ENCODE measurements at regions not wholly inside any gene's neighbourhood (a gene's known extent, or its start where the extent isn't known, plus 50 kb on each side); places are given as distances from the start of the nearest gene placed in this dataset.

- no peaks in the 10 kb centered on the region for H3K27me3 ChIP-seq (ENCODE audit: control insufficient read depth, extremely low read depth, insufficient read depth, low read length)
- H2AFZ ChIP-seq (ENCODE audit: control insufficient read depth, low read length): peak overlapping the region; percentile 81
- H3K4me2 ChIP-seq (ENCODE audit: control insufficient read depth, extremely low read depth, insufficient read depth, low read depth, low read length): peak overlapping the region; percentile 52
- dilution Hi-C loops (cut with MboI; ENCODE audit: extremely low pct_ligation_motif_present, low sequenced_read_pairs): no loop called here
- H3K79me2 ChIP-seq (ENCODE audit: control insufficient read depth, insufficient read depth, low read length): no peaks in the 10 kb centered on the region
- H3K4me1 ChIP-seq (ENCODE audit: control insufficient read depth, extremely low read depth, insufficient read depth, low read length): peaks cover 18% of the 10 kb centered on the region
- H3K9me3 ChIP-seq (ENCODE audit: control insufficient read depth, low read depth, low read length): no peaks in the 10 kb centered on the region
- DNase-seq (ENCODE audit: low read depth, low spot score) (no peak), FAIRE-seq (no peak)
- H3K9me1 ChIP-seq (ENCODE audit: control insufficient read depth, extremely low read depth, insufficient read depth, low read length): no peaks in the 10 kb centered on the region
- H3K9ac ChIP-seq (ENCODE audit: control insufficient read depth, extremely low read depth, insufficient read depth, low read length): no peak overlapping the region
- peak overlapping the region; percentile 69 for H3K27ac ChIP-seq (ENCODE audit: control insufficient read depth, insufficient read depth, low read length)
- no peaks in the 10 kb centered on the region for H4K20me1 ChIP-seq (ENCODE audit: control insufficient read depth, extremely low read depth, insufficient read depth, low read length)
- H3K36me3 ChIP-seq (ENCODE audit: control insufficient read depth in 2 of 2, extremely low read depth in 1 of 2, insufficient read depth in 2 of 2, low read length in 2 of 2): no peaks in the 10 kb centered on the region
- TF ChIP-seq EZH2 (IDR thresholded peaks at IDR 0.05; ENCODE audit: low read length) (no peak), CTCF (optimal IDR thresholded peaks at IDR 0.05 in 1 of 3, IDR thresholded peaks at IDR 0.05 in 1 of 3, conservative IDR thresholded peaks at IDR 0.05 in 1 of 3; ENCODE audit: extremely low read depth in 1 of 3, insufficient read depth in 2 of 3, low read length in 3 of 3) (no peak)
- H3K4me3 ChIP-seq (ENCODE audit: control insufficient read depth in 2 of 3, extremely low read depth in 1 of 3, insufficient read depth in 2 of 3, low read depth in 1 of 3, low read length in 3 of 3): peak overlapping the region in 1 of 3 experiments; percentile 36
These were observed 193.5 kb upstream of the CCDC68 start for GRCh38 chr18:55152801-55153200.

DNA sequence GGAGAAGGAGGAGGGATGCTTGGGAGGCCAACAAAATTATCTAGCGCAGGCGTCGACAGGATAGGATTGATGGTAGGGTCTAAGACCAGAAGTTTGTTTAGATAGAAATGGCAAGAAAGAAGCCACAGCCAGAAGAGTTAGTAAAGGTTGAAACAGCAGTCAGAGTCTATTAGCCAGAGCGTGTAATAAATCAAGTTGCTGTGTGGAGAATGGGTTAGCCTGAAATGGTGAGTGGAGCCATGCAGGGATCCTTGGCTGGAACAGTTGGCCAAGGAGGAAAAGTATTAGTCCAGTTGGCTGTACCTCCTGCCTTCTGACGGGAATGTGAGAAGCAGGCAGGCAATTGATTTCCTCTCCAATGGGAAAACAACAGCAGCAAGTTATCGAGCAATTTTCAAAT lies 190.7 kb upstream of the CCDC68 start:
- DNase-seq (ENCODE audit: low read depth, low spot score): no peak
- Histone ChIP-seq H3K4me1 (ENCODE audit: control insufficient read depth, extremely low read depth, insufficient read depth, low read length) (peaks cover 18% of the 10 kb centered on the region), H4K20me1 (ENCODE audit: control insufficient read depth, extremely low read depth, insufficient read depth, low read length) (no peaks in the 10 kb centered on the region), H3K27ac (ENCODE audit: control insufficient read depth, insufficient read depth, low read length) (no peak overlapping the region), H3K36me3 (ENCODE audit: control insufficient read depth in 2 of 2, extremely low read depth in 1 of 2, insufficient read depth in 2 of 2, low read length in 2 of 2) (no peaks in the 10 kb centered on the region), H3K4me2 (ENCODE audit: control insufficient read depth, extremely low read depth, insufficient read depth, low read depth, low read length) (no peak overlapping the region), H3K79me2 (ENCODE audit: control insufficient read depth, insufficient read depth, low read length) (no peaks in the 10 kb centered on the region), H3K27me3 (ENCODE audit: control insufficient read depth, extremely low read depth, insufficient read depth, low read length) (no peaks in the 10 kb centered on the region), H3K9me3 (ENCODE audit: control insufficient read depth, low read depth, low read length) (no peaks in the 10 kb centered on the region), H3K4me3 (ENCODE audit: control insufficient read depth in 2 of 3, extremely low read depth in 1 of 3, insufficient read depth in 2 of 3, low read depth in 1 of 3, low read length in 3 of 3) (no peak overlapping the region), H3K9ac (ENCODE audit: control insufficient read depth, extremely low read depth, insufficient read depth, low read length) (no peak overlapping the region), H3K9me1 (ENCODE audit: control insufficient read depth, extremely low read depth, insufficient read depth, low read length) (no peaks in the 10 kb centered on the region), H2AFZ (ENCODE audit: control insufficient read depth, low read length) (no peak overlapping the region)
- no peak for FAIRE-seq
- TF ChIP-seq CTCF (optimal IDR thresholded peaks at IDR 0.05 in 1 of 3, IDR thresholded peaks at IDR 0.05 in 1 of 3, conservative IDR thresholded peaks at IDR 0.05 in 1 of 3; ENCODE audit: extremely low read depth in 1 of 3, insufficient read depth in 2 of 3, low read length in 3 of 3) (no peak), EZH2 (IDR thresholded peaks at IDR 0.05; ENCODE audit: low read length) (no peak)
- dilution Hi-C loops (cut with MboI; ENCODE audit: extremely low pct_ligation_motif_present, low sequenced_read_pairs): no loop called here
